ENCODE measurements at regions not wholly inside any gene's neighbourhood (a gene's known extent, or its start where the extent isn't known, plus 50 kb on each side); places are given as distances from the start of the nearest gene placed in this dataset.

- TF ChIP-seq CTCF (IDR thresholded peaks at IDR 0.05; ENCODE audit: low read length) (no peak), EZH2 (IDR thresholded peaks at IDR 0.05; ENCODE audit: borderline replicate concordance, low read length) (no peak)
Observed at GRCh38 chr7:109772161-109772560, 1202.5 kb downstream of the DNAJB9 start.
